DND-41 (cell line): ENCODE measurements at regions not wholly inside any gene's neighbourhood (a gene's known extent, or its start where the extent isn't known, plus 50 kb on each side); places are given as distances from the start of the nearest gene placed in this dataset.

Source experiments
- ATAC-seq: fragments of 200-7000 bp; cut with Tn5 transposase; 3 replicates; pipeline ENCODE4 v1.9.1; 2021; ENCODE audit warnings: low read depth; ENCODE audit not compliant: insufficient read depth
- DNase-seq: peaks from one replicate; pipeline ENCODE4 v3.0.0-alpha.2; 2020
- H2AFZ ChIP-seq: 2 replicates; pipeline ENCODE4 v1.6.0; 2012; ENCODE audit warnings: low read depth, low read length
- H3K27ac ChIP-seq: 2 replicates; pipeline ENCODE4 v1.5.1; 2012; ENCODE audit warnings: low read length, inconsistent platforms
- H3K27me3 ChIP-seq: fragments of 200-600 bp; sonication (generic); 2 replicates; pipeline ENCODE4 v1.6.0; 2012; ENCODE audit warnings: low read length, mild to moderate bottlenecking, inconsistent platforms; ENCODE audit not compliant: insufficient read depth, poor library complexity
- H3K36me3 ChIP-seq: 2 replicates; pipeline ENCODE4 v1.5.1; 2012; ENCODE audit warnings: low read length, inconsistent platforms; ENCODE audit not compliant: insufficient read depth
- H3K4me1 ChIP-seq: 2 replicates; pipeline ENCODE4 v1.5.1; 2012; ENCODE audit warnings: mild to moderate bottlenecking, low read length; ENCODE audit not compliant: insufficient read depth
- H3K4me2 ChIP-seq: 2 replicates; pipeline ENCODE4 v1.6.0; 2012; ENCODE audit warnings: mild to moderate bottlenecking, moderate library complexity, low read length, inconsistent platforms; ENCODE audit not compliant: insufficient read depth
- H3K4me3 ChIP-seq, 2 experiments: fragments of 200-600 bp in 1 of 2; shearing (Covaris generic) in 1 of 2; 2 replicates each; pipeline ENCODE4 v1.5.1; 2012 to 2016; ENCODE audit warnings: inconsistent platforms in 2 of 2, low read length in 2 of 2, mild to moderate bottlenecking in 2 of 2, low read depth in 1 of 2, moderate library complexity in 1 of 2
- H3K79me2 ChIP-seq: 2 replicates; pipeline ENCODE4 v1.6.0; 2012; ENCODE audit warnings: low read length, inconsistent platforms; ENCODE audit not compliant: insufficient read depth
- H3K9ac ChIP-seq: 2 replicates; pipeline ENCODE4 v1.6.0; 2012; ENCODE audit warnings: low read depth, mild to moderate bottlenecking, inconsistent platforms, low read length, moderate library complexity
- H3K9me3 ChIP-seq: 2 replicates; pipeline ENCODE4 v1.5.1; 2012; ENCODE audit warnings: low read length, moderate library complexity, mild to moderate bottlenecking, inconsistent platforms; ENCODE audit not compliant: insufficient read depth, severe bottlenecking
- H4K20me1 ChIP-seq: 2 replicates; pipeline ENCODE4 v1.6.0; 2012; ENCODE audit warnings: low read length; ENCODE audit not compliant: insufficient read depth
- CTCF ChIP-seq: IDR thresholded peaks from 2 replicates; pipeline ENCODE4 v1.5.1; 2012; ENCODE audit warnings: borderline replicate concordance, low read length, moderate library complexity, mild to moderate bottlenecking; ENCODE audit not compliant: poor library complexity, severe bottlenecking; ENCODE audit errors: extremely low read depth
- EZH2 ChIP-seq: IDR thresholded peaks from 3 replicates; pipeline ENCODE4 v1.6.1; 2012; ENCODE audit warnings: borderline replicate concordance, low read depth, mild to moderate bottlenecking, moderate library complexity, low read length, inconsistent platforms; ENCODE audit not compliant: severe bottlenecking

GRCh38 chr1:226806988-226807387 is 63.4 kb upstream of the PSEN2 start:
- H3K9me3 ChIP-seq = no peaks in the 10 kb centered on the region
- H3K4me1 ChIP-seq = no peaks in the 10 kb centered on the region
- H3K4me3 ChIP-seq = no peak overlapping the region
- TF ChIP-seq CTCF = no peak
- TF ChIP-seq EZH2 = no peak
- no peaks in the 10 kb centered on the region for H3K27me3 ChIP-seq
- H2AFZ ChIP-seq = no peak overlapping the region
- no peak overlapping the region for H3K4me2 ChIP-seq
- H3K9ac ChIP-seq = no peak overlapping the region
- H4K20me1 ChIP-seq = no peaks in the 10 kb centered on the region
- H3K79me2 ChIP-seq = no peaks in the 10 kb centered on the region
- no peak overlapping the region for H3K27ac ChIP-seq
- DNase-seq (no peak), ATAC-seq (no peak)
- H3K36me3 ChIP-seq = no peaks in the 10 kb centered on the region

GRCh38 chr1:226804907-226805759 is 65.3 kb upstream of the PSEN2 start:
- Histone ChIP-seq H4K20me1 (no peaks in the 10 kb centered on the region), H3K79me2 (no peaks in the 10 kb centered on the region), H3K27ac (no peak overlapping the region), H2AFZ (no peak overlapping the region), H3K27me3 (no peaks in the 10 kb centered on the region), H3K9ac (no peak overlapping the region), H3K36me3 (no peaks in the 10 kb centered on the region), H3K4me3 (no peak overlapping the region), H3K9me3 (no peaks in the 10 kb centered on the region), H3K4me2 (no peak overlapping the region), H3K4me1 (no peaks in the 10 kb centered on the region)
- TF ChIP-seq EZH2 = no peak
- no peak for TF ChIP-seq CTCF
- DNase-seq = no peak
- no peak for ATAC-seq

GRCh38 chr1:226800763-226801380 is 61.8 kb upstream of the ITPKB start:
- Histone ChIP-seq H3K27me3 (no peaks in the 10 kb centered on the region), H3K4me1 (peaks cover 8% of the 10 kb centered on the region), H3K9me3 (no peaks in the 10 kb centered on the region), H3K9ac (no peak overlapping the region), H3K36me3 (no peaks in the 10 kb centered on the region), H4K20me1 (no peaks in the 10 kb centered on the region; the same call in 1 of the 2 replicates), H3K4me3 (no peak overlapping the region), H3K27ac (no peak overlapping the region), H3K4me2 (no peak overlapping the region), H2AFZ (no peak overlapping the region), H3K79me2 (no peaks in the 10 kb centered on the region)
- no peak for DNase-seq
- TF ChIP-seq CTCF = no peak
- no peak for TF ChIP-seq EZH2
- ATAC-seq = no peak
